ENCODE measurements at regions not wholly inside any gene's neighbourhood (a gene's known extent, or its start where the extent isn't known, plus 50 kb on each side); places are given as distances from the start of the nearest gene placed in this dataset.
A peak's percentile ranks its signal among the peaks of the same experiment; 100 is the strongest.

GRCh38 chr2:200172944-200173581 is 133.4 kb upstream of the SPATS2L start:
- Histone ChIP-seq H4K12ac (ENCODE audit: low read depth, low read length) (no peak overlapping the region), H3K79me1 (ENCODE audit: low read length) (no peaks in the 10 kb centered on the region), H3K23ac (ENCODE audit: low read length) (no peak overlapping the region)

GRCh38 chr2:200173691-200174090 is 132.8 kb upstream of the SPATS2L start:
- Histone ChIP-seq H3K4ac (ENCODE audit: low read depth, low read length) (no peak overlapping the region), H3K79me2 (ENCODE audit: control insufficient read depth, insufficient read depth, low read length, poor library complexity) (no peaks in the 10 kb centered on the region), H3K27me3 (ENCODE audit: insufficient read depth, low read length) (no peaks in the 10 kb centered on the region), H3K14ac (ENCODE audit: low read length) (no peak overlapping the region), H3K9me3 (ENCODE audit: insufficient read depth, low read depth, low read length) (peaks cover 2% of the 10 kb centered on the region), H3K27ac (ENCODE audit: low read depth, low read length) (no peak overlapping the region), H2BK120ac (ENCODE audit: insufficient read depth, low read length, poor library complexity) (no peak overlapping the region), H3K79me1 (ENCODE audit: low read length) (no peaks in the 10 kb centered on the region), H3K4me3 (ENCODE audit: low read depth, low read length) (no peak overlapping the region), H2BK5ac (ENCODE audit: low read depth, low read length, poor library complexity) (no peak overlapping the region), H2AFZ (ENCODE audit: insufficient read depth, low read length, poor library complexity) (no peak overlapping the region), H2AK5ac (ENCODE audit: low read length) (no peak overlapping the region), H3K9ac (ENCODE audit: low read length) (no peak overlapping the region), H4K91ac (ENCODE audit: low read depth, low read length) (no peak overlapping the region), H3K23ac (ENCODE audit: low read length) (no peak overlapping the region), H2BK12ac (ENCODE audit: low read length) (no peak overlapping the region), H3K4me2 (ENCODE audit: low read length) (no peak overlapping the region), H3K18ac (ENCODE audit: low read length) (no peak overlapping the region), H3K36me3 (ENCODE audit: control insufficient read depth in 1 of 2, insufficient read depth in 2 of 2, low read length in 2 of 2) (no peaks in the 10 kb centered on the region), H4K12ac (ENCODE audit: low read depth, low read length) (no peak overlapping the region), H3K4me1 (ENCODE audit: control insufficient read depth in 1 of 2, insufficient read depth in 2 of 2, low read length in 2 of 2) (no peaks in the 10 kb centered on the region), H4K8ac (ENCODE audit: low read depth, low read length) (no peak overlapping the region)
- no CpG with 5 or more reads among the region's 3 CpGs for WGBS (ENCODE audit: extremely low coverage, insufficient coverage, insufficient read length)
- DNase-seq: no peak

More at GRCh38 chr2:200172944-200173581, 133.4 kb upstream of the SPATS2L start:
- H3K4me2 ChIP-seq (ENCODE audit: low read length): no peak overlapping the region
- no peak overlapping the region for H3K4ac ChIP-seq (ENCODE audit: low read depth, low read length)
- H2AK5ac ChIP-seq (ENCODE audit: low read length): no peak overlapping the region
- H2AFZ ChIP-seq (ENCODE audit: insufficient read depth, low read length, poor library complexity): no peak overlapping the region
- H3K36me3 ChIP-seq (ENCODE audit: control insufficient read depth in 1 of 2, insufficient read depth in 2 of 2, low read length in 2 of 2): no peaks in the 10 kb centered on the region
- H2BK5ac ChIP-seq (ENCODE audit: low read depth, low read length, poor library complexity): no peak overlapping the region
- H3K18ac ChIP-seq (ENCODE audit: low read length): no peak overlapping the region
- no peak overlapping the region for H2BK120ac ChIP-seq (ENCODE audit: insufficient read depth, low read length, poor library complexity)
- H3K79me2 ChIP-seq (ENCODE audit: control insufficient read depth, insufficient read depth, low read length, poor library complexity): no peaks in the 10 kb centered on the region
- no peaks in the 10 kb centered on the region for H3K4me1 ChIP-seq (ENCODE audit: control insufficient read depth in 1 of 2, insufficient read depth in 2 of 2, low read length in 2 of 2)
- H3K9me3 ChIP-seq (ENCODE audit: insufficient read depth, low read depth, low read length): peaks cover 2% of the 10 kb centered on the region
- no peak for DNase-seq
- H3K4me3 ChIP-seq (ENCODE audit: low read depth, low read length): no peak overlapping the region
- no CpG with 5 or more reads among the region's 9 CpGs for WGBS (ENCODE audit: extremely low coverage, insufficient coverage, insufficient read length)
- no peaks in the 10 kb centered on the region for H3K27me3 ChIP-seq (ENCODE audit: insufficient read depth, low read length)
- no peak overlapping the region for H2BK12ac ChIP-seq (ENCODE audit: low read length)
- no peak overlapping the region for H4K91ac ChIP-seq (ENCODE audit: low read depth, low read length)
- H3K9ac ChIP-seq (ENCODE audit: low read length): no peak overlapping the region
- H4K8ac ChIP-seq (ENCODE audit: low read depth, low read length): no peak overlapping the region
- no peak overlapping the region for H3K14ac ChIP-seq (ENCODE audit: low read length)
- H3K27ac ChIP-seq (ENCODE audit: low read depth, low read length): no peak overlapping the region

- Histone ChIP-seq H3K4me2 (ENCODE audit: low read length) (no peak overlapping the region), H3K9ac (ENCODE audit: low read length) (no peak overlapping the region), H2BK120ac (ENCODE audit: insufficient read depth, low read length, poor library complexity) (no peak overlapping the region), H3K14ac (ENCODE audit: low read length) (no peak overlapping the region), H3K4me3 (ENCODE audit: low read depth, low read length) (no peak overlapping the region), H2BK5ac (ENCODE audit: low read depth, low read length, poor library complexity) (no peak overlapping the region), H4K91ac (ENCODE audit: low read depth, low read length) (no peak overlapping the region), H3K27me3 (ENCODE audit: insufficient read depth, low read length) (no peaks in the 10 kb centered on the region), H3K18ac (ENCODE audit: low read length) (no peak overlapping the region), H3K79me1 (ENCODE audit: low read length) (no peaks in the 10 kb centered on the region), H2AK5ac (ENCODE audit: low read length) (no peak overlapping the region), H3K27ac (ENCODE audit: low read depth, low read length) (no peak overlapping the region), H3K79me2 (ENCODE audit: control insufficient read depth, insufficient read depth, low read length, poor library complexity) (no peaks in the 10 kb centered on the region), H4K12ac (ENCODE audit: low read depth, low read length) (no peak overlapping the region), H3K36me3 (ENCODE audit: control insufficient read depth in 1 of 2, insufficient read depth in 2 of 2, low read length in 2 of 2) (no peaks in the 10 kb centered on the region), H3K9me3 (ENCODE audit: insufficient read depth, low read depth, low read length) (peaks cover 2% of the 10 kb centered on the region), H3K4ac (ENCODE audit: low read depth, low read length) (no peak overlapping the region), H3K4me1 (ENCODE audit: control insufficient read depth in 1 of 2, insufficient read depth in 2 of 2, low read length in 2 of 2) (no peaks in the 10 kb centered on the region), H3K23ac (ENCODE audit: low read length) (no peak overlapping the region), H2AFZ (ENCODE audit: insufficient read depth, low read length, poor library complexity) (no peak overlapping the region), H2BK12ac (ENCODE audit: low read length) (no peak overlapping the region), H4K8ac (ENCODE audit: low read depth, low read length) (no peak overlapping the region)
- DNase-seq: peak; percentile 15 to 25
- no CpG with 5 or more reads among the region's 55 CpGs for WGBS (ENCODE audit: extremely low coverage, insufficient coverage, insufficient read length)
Measured at GRCh38 chr2:200174433-200175216, 131.9 kb upstream of the SPATS2L start.

- H3K4ac ChIP-seq (ENCODE audit: low read depth, low read length): no peak overlapping the region
- H4K91ac ChIP-seq (ENCODE audit: low read depth, low read length): no peak overlapping the region
- no peak overlapping the region for H4K8ac ChIP-seq (ENCODE audit: low read depth, low read length)
- no peak overlapping the region for H3K4me3 ChIP-seq (ENCODE audit: low read depth, low read length)
- no peak overlapping the region for H2AK5ac ChIP-seq (ENCODE audit: low read length)
- H3K9me3 ChIP-seq (ENCODE audit: insufficient read depth, low read depth, low read length): peaks cover 2% of the 10 kb centered on the region
- H3K4me1 ChIP-seq (ENCODE audit: control insufficient read depth in 1 of 2, insufficient read depth in 2 of 2, low read length in 2 of 2): peaks cover 0 to 3% of the 10 kb centered on the region in 2 experiments
- WGBS (ENCODE audit: extremely low coverage, insufficient coverage, insufficient read length): no CpG with 5 or more reads among the region's 4 CpGs
- no peaks in the 10 kb centered on the region for H3K27me3 ChIP-seq (ENCODE audit: insufficient read depth, low read length)
- H2AFZ ChIP-seq (ENCODE audit: insufficient read depth, low read length, poor library complexity): no peak overlapping the region
- no peak overlapping the region for H2BK5ac ChIP-seq (ENCODE audit: low read depth, low read length, poor library complexity)
- no peak overlapping the region for H4K12ac ChIP-seq (ENCODE audit: low read depth, low read length)
- H2BK120ac ChIP-seq (ENCODE audit: insufficient read depth, low read length, poor library complexity): no peak overlapping the region
- H3K23ac ChIP-seq (ENCODE audit: low read length): no peak overlapping the region
- DNase-seq: no peak
- no peak overlapping the region for H3K14ac ChIP-seq (ENCODE audit: low read length)
- H3K36me3 ChIP-seq (ENCODE audit: control insufficient read depth in 1 of 2, insufficient read depth in 2 of 2, low read length in 2 of 2): no peaks in the 10 kb centered on the region
- no peaks in the 10 kb centered on the region for H3K79me2 ChIP-seq (ENCODE audit: control insufficient read depth, insufficient read depth, low read length, poor library complexity)
- H3K79me1 ChIP-seq (ENCODE audit: low read length): no peaks in the 10 kb centered on the region
- no peak overlapping the region for H3K4me2 ChIP-seq (ENCODE audit: low read length)
- H2BK12ac ChIP-seq (ENCODE audit: low read length): no peak overlapping the region
- H3K18ac ChIP-seq (ENCODE audit: low read length): no peak overlapping the region
- H3K9ac ChIP-seq (ENCODE audit: low read length): no peak overlapping the region
- H3K27ac ChIP-seq (ENCODE audit: low read depth, low read length): no peak overlapping the region
Measured at GRCh38 chr2:200177971-200178911, 128.3 kb upstream of the SPATS2L start.
